ENCODE measurements at regions not wholly inside any gene's neighbourhood (a gene's known extent, or its start where the extent isn't known, plus 50 kb on each side); places are given as distances from the start of the nearest gene placed in this dataset.
"Not testable (repeated sequence)": the region's sequence is repeated elsewhere in the genome, so short reads cannot be mapped to it uniquely, and the experiment has no call there.

- no peak for DNase-seq
These were observed 230.8 kb upstream of the CHAC2 start for GRCh38 chr2:53536583-53537361.

GRCh38 chr2:53535234-53535840, 232.3 kb upstream of the CHAC2 start:
- DNase-seq, result no peak

GRCh38 chr2:53530126-53530525, 237.5 kb upstream of the CHAC2 start:
- no peak for DNase-seq

GRCh38 chr2:53527056-53527455, 240.5 kb upstream of the CHAC2 start:
- DNase-seq, result no peak

GRCh38 chr2:53519918-53520841, 247.4 kb upstream of the CHAC2 start:
- DNase-seq, result no peak

- DNase-seq, result no peak
These were observed 250.2 kb upstream of the CHAC2 start for GRCh38 chr2:53517406-53517805.

GRCh38 chr2:53516650-53517049, 251.0 kb upstream of the CHAC2 start:
- no peak for DNase-seq

GRCh38 chr2:53515435-53516332, 251.9 kb upstream of the CHAC2 start:
- DNase-seq, result no peak

- no peak for DNase-seq
These were observed 254.4 kb upstream of the CHAC2 start for GRCh38 chr2:53513167-53513666.

- DNase-seq, result no peak
These were observed 255.4 kb upstream of the CHAC2 start for GRCh38 chr2:53512071-53512826.

GRCh38 chr2:53511549-53511948, 256.1 kb upstream of the CHAC2 start:
- DNase-seq, result no peak

- no peak for DNase-seq
These were observed 257.2 kb upstream of the CHAC2 start for GRCh38 chr2:53510401-53510800.

GRCh38 chr2:53509831-53510388, 257.7 kb upstream of the CHAC2 start:
- no peak for DNase-seq

- no peak for DNase-seq
These were observed 258.9 kb upstream of the CHAC2 start for GRCh38 chr2:53508667-53509066.

GRCh38 chr2:53507070-53507469, 260.5 kb upstream of the CHAC2 start:
- not testable (repeated sequence) for DNase-seq

GRCh38 chr2:53505826-53506225, 261.8 kb upstream of the CHAC2 start:
- no peak for DNase-seq

GRCh38 chr2:53504507-53504906, 263.1 kb upstream of the CHAC2 start:
- DNase-seq, result no peak

GRCh38 chr2:53500181-53500580, 267.4 kb upstream of the CHAC2 start:
- no peak for DNase-seq

GRCh38 chr2:53498210-53498609, 269.4 kb upstream of the CHAC2 start:
- no peak for DNase-seq

- DNase-seq, result no peak
These were observed 270.6 kb upstream of the CHAC2 start for GRCh38 chr2:53497020-53497419.

- DNase-seq, result no peak
These were observed 274.4 kb upstream of the CHAC2 start for GRCh38 chr2:53493210-53493609.

Data from inflammatory macrophage (primary cell).